ENCODE measurements at regions not wholly inside any gene's neighbourhood (a gene's known extent, or its start where the extent isn't known, plus 50 kb on each side); places are given as distances from the start of the nearest gene placed in this dataset.

- DNase-seq (ENCODE audit: low read depth, low spot score), result no peak
Measured at GRCh38 chr11:129589190-129589860, 213.7 kb downstream of the BARX2 start.

GRCh38 chr11:129590030-129590752, 214.5 kb downstream of the BARX2 start:
- no peak for DNase-seq (ENCODE audit: low read depth, low spot score)
- no peak overlapping the region for H3K4me3 ChIP-seq (ENCODE audit: low read length)

More at GRCh38 chr11:129589190-129589860, 213.7 kb downstream of the BARX2 start:
- H3K4me3 ChIP-seq (ENCODE audit: low read length), result no peak overlapping the region

- DNase-seq (ENCODE audit: low read depth, low spot score), result no peak
- no peak overlapping the region for H3K4me3 ChIP-seq (ENCODE audit: low read length)
Measured at GRCh38 chr11:129590753-129591475, 215.3 kb downstream of the BARX2 start.

GRCh38 chr11:129591527-129591926, 215.9 kb downstream of the BARX2 start:
- DNase-seq (ENCODE audit: low read depth, low spot score), result no peak
- H3K4me3 ChIP-seq (ENCODE audit: low read length), result no peak overlapping the region

- DNase-seq (ENCODE audit: low read depth, low spot score), result no peak
- no peak overlapping the region for H3K4me3 ChIP-seq (ENCODE audit: low read length)
Measured at GRCh38 chr11:129592191-129592590, 216.5 kb downstream of the BARX2 start.

GRCh38 chr11:129593098-129593497, 217.4 kb downstream of the BARX2 start:
- H3K4me3 ChIP-seq (ENCODE audit: low read length), result no peak overlapping the region
- no peak for DNase-seq (ENCODE audit: low read depth, low spot score)

- H3K4me3 ChIP-seq (ENCODE audit: low read length), result no peak overlapping the region
- DNase-seq (ENCODE audit: low read depth, low spot score), result no peak
Measured at GRCh38 chr11:129595038-129595962, 219.7 kb downstream of the BARX2 start.

- no peak for DNase-seq (ENCODE audit: low read depth, low spot score)
- no peak overlapping the region for H3K4me3 ChIP-seq (ENCODE audit: low read length)
Measured at GRCh38 chr11:129596351-129596750, 219.3 kb upstream of the TMEM45B start.

GRCh38 chr11:129598378-129598777, 217.3 kb upstream of the TMEM45B start:
- no peak for DNase-seq (ENCODE audit: low read depth, low spot score)

GRCh38 chr11:129605815-129606214, 209.8 kb upstream of the TMEM45B start:
- DNase-seq (ENCODE audit: low read depth, low spot score), result no peak
- no peak overlapping the region for H3K4me3 ChIP-seq (ENCODE audit: low read length)

More at GRCh38 chr11:129598378-129598777, 217.3 kb upstream of the TMEM45B start:
- no peak overlapping the region for H3K4me3 ChIP-seq (ENCODE audit: low read length)

- no peak for DNase-seq (ENCODE audit: low read depth, low spot score)
- H3K4me3 ChIP-seq (ENCODE audit: low read length), result no peak overlapping the region
Measured at GRCh38 chr11:129608711-129609110, 206.9 kb upstream of the TMEM45B start.

- DNase-seq (ENCODE audit: low read depth, low spot score), result no peak
- H3K4me3 ChIP-seq (ENCODE audit: low read length), result no peak overlapping the region
Measured at GRCh38 chr11:129610125-129610524, 205.5 kb upstream of the TMEM45B start.

GRCh38 chr11:129610545-129610944, 205.1 kb upstream of the TMEM45B start:
- H3K4me3 ChIP-seq (ENCODE audit: low read length), result no peak overlapping the region
- no peak for DNase-seq (ENCODE audit: low read depth, low spot score)

- H3K4me3 ChIP-seq (ENCODE audit: low read length), result no peak overlapping the region
- DNase-seq (ENCODE audit: low read depth, low spot score), result no peak
Measured at GRCh38 chr11:129611661-129612446, 203.8 kb upstream of the TMEM45B start.

GRCh38 chr11:129612447-129612961, 203.1 kb upstream of the TMEM45B start:
- H3K4me3 ChIP-seq (ENCODE audit: low read length), result no peak overlapping the region
- DNase-seq (ENCODE audit: low read depth, low spot score), result no peak

- H3K4me3 ChIP-seq (ENCODE audit: low read length), result no peak overlapping the region
- DNase-seq (ENCODE audit: low read depth, low spot score), result no peak
Measured at GRCh38 chr11:129613071-129613470, 202.6 kb upstream of the TMEM45B start.

- DNase-seq (ENCODE audit: low read depth, low spot score), result no peak
- H3K4me3 ChIP-seq (ENCODE audit: low read length), result no peak overlapping the region
Measured at GRCh38 chr11:129614256-129614944, 201.2 kb upstream of the TMEM45B start.

All from Jurkat, Clone E6-1 (cell line).